H1 (cell line): ENCODE measurements at regions not wholly inside any gene's neighbourhood (a gene's known extent, or its start where the extent isn't known, plus 50 kb on each side); places are given as distances from the start of the nearest gene placed in this dataset.

ENCODE experiments used
- ATF3 ChIP-seq: IDR thresholded peaks from 2 replicates; pipeline ENCODE4 v1.6.1; 2011; ENCODE audit warnings: low read depth, mild to moderate bottlenecking, low read length; ENCODE audit not compliant: insufficient read depth
- CHD7 ChIP-seq: fragments of 300-600 bp; sonication (generic); IDR thresholded peaks from 2 replicates; pipeline ENCODE4 v1.7.1; 2012; ENCODE audit warnings: low read length, moderate library complexity, mild to moderate bottlenecking, inconsistent platforms; ENCODE audit not compliant: insufficient replicate concordance
- SIN3A ChIP-seq, 2 experiments: IDR thresholded peaks in 1 of 2; conservative IDR thresholded peaks in 1 of 2; 2 replicates each; pipeline ENCODE4 v1.6.1; 2011 to 2012; ENCODE audit warnings: low read length in 2 of 2, improper control_type of control experiment in 1 of 2, low read depth in 1 of 2, mild to moderate bottlenecking in 1 of 2
- SIX5 ChIP-seq: IDR thresholded peaks from 2 replicates; pipeline ENCODE4 v1.6.1; 2011; ENCODE audit warnings: mild to moderate bottlenecking, low read depth, low read length

- TF ChIP-seq CHD7 (no peak), SIN3A (conservative IDR thresholded peaks at IDR 0.05 in 1 of 2, IDR thresholded peaks at IDR 0.05 in 1 of 2; ENCODE audit: low read depth in 1 of 2, low read length in 2 of 2) (no peak), ATF3 (no peak), SIX5 (no peak)
These were observed 318.7 kb upstream of the LMCD1 start (continued) for GRCh38 chr3:8182904-8183303.
